ENCODE measurements at regions not wholly inside any gene's neighbourhood (a gene's known extent, or its start where the extent isn't known, plus 50 kb on each side); places are given as distances from the start of the nearest gene placed in this dataset.

DNA sequence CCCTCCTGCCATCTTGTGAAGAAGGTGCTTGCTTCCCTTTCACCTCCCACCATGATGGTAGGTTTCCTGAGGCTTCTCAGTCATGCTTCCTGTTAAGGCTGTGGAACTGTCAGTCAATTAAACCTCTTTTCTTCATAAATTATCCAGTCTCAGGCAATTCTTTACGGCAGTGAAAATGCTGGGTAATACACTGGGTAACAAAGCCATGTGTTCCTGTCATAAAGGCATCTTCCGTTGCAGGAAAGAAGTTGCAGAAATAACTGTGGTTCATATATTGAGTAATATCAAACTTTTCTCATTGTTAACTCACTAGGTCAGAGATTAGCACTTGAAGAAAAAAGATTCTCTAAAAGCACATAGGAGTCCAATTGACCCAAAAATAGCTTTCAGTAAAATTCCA is 163.9 kb upstream of the HNMT start:
- TF ChIP-seq, protein P1, sequence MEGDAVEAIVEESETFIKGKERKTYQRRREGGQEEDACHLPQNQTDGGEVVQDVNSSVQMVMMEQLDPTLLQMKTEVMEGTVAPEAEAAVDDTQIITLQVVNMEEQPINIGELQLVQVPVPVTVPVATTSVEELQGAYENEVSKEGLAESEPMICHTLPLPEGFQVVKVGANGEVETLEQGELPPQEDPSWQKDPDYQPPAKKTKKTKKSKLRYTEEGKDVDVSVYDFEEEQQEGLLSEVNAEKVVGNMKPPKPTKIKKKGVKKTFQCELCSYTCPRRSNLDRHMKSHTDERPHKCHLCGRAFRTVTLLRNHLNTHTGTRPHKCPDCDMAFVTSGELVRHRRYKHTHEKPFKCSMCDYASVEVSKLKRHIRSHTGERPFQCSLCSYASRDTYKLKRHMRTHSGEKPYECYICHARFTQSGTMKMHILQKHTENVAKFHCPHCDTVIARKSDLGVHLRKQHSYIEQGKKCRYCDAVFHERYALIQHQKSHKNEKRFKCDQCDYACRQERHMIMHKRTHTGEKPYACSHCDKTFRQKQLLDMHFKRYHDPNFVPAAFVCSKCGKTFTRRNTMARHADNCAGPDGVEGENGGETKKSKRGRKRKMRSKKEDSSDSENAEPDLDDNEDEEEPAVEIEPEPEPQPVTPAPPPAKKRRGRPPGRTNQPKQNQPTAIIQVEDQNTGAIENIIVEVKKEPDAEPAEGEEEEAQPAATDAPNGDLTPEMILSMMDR (IDR thresholded peaks at IDR 0.05; ENCODE audit: low read length): no peak
- TF ChIP-seq EZH2 (IDR thresholded peaks at IDR 0.05; ENCODE audit: borderline replicate concordance, low read length): no peak

Data from OCI-LY1 (cell line).